ENCODE measurements at regions not wholly inside any gene's neighbourhood (a gene's known extent, or its start where the extent isn't known, plus 50 kb on each side); places are given as distances from the start of the nearest gene placed in this dataset.

DNA sequence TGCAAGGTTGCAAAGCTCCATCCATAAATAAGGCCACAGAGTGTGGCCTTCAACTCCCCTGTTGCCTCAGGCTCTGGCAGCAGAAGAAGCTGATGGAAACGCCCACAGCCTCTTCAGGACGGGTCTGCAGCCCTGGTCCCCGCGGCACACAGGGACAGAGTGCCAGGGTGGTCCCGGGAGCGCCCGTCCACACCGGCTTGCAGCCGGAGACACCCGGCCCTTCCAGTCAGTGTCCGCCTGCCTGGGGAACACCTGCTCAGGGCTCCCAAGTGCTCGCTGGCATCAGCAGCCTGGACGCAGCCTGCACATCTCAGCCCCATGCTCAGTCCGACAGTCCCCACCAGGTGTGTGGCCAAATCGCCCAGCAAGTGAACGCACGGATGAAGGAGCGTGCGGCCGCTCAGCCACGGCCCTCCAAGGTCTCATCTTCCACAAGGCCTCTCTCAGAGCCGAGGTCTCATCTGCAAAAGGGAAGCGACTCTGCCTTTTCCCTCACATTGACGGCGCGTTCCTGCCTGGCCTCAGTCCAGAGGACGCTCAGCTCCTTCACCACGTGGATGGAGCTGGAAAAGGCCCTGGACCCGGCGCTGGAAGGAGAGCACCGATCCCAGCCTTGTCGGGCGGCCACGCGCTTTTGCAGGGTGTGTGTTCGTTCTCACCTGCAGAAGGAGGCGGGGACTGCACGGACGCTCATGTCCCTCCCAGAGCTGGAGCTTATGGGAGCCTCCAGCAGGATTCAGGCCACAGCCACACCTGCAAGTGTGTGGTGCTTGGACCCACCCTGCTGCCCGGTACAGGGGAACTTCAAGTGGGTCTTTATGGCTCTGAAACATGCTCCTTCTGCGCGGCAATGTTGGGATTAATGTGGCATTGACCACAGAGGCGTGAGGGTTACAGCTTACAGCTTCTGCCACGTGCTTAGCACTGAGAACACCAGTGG is 180.4 kb downstream of the DLL1 start:
- DNase-seq: no peak

DNA sequence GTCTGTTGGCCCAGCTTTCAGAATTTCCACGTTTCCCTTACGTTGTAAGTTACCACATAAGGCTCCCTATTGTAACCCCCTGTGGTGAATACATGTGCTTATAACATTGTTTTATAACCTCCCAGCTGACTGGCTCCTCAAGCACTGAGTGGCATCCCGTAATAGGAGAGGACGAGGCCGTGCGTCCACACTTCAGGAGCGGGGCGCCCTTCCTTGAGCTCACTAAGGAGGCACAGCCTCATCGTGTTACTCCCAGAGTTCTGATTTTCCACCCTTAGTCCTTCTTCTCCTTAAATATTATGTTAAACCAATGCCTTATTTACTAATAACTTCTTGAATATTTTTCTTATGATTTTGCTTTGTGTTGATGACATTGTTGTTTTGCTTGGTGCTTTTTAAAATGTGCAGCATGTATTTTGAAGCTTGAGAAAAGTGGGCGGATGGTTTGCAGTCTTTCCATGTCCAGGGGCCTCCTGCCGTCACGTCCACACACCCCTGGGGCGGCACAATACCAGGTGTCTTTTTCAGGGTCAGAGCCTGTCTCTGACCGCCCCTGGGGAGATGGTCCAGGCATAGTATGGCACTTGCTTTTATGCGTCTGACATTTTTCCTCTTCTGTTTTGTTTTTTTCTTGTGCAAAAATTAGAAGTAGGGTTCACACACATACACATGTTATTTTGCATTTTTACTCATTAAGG is 181.8 kb downstream of the DLL1 start:
- DNase-seq: no peak

DNA sequence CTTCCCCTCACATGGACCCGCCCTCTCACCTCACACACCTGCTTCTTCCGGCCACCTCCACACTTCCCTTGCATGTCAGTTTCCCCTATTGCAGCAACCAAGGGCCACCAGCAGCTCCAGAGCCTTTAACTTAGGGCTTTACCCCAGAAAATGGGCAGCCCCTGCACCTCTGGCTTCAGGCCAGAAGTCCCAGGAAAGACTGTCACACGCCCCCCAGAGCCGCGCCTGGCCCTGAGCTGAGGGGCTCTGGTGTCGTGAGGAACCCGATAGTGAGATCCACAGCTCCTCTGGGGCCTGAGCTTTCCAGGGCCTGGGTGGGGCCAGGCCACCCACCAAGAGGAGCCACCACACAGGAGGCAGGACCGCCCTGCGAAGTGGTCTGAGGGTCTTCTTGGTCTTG is 182.4 kb downstream of the DLL1 start:
- DNase-seq: no peak

DNA sequence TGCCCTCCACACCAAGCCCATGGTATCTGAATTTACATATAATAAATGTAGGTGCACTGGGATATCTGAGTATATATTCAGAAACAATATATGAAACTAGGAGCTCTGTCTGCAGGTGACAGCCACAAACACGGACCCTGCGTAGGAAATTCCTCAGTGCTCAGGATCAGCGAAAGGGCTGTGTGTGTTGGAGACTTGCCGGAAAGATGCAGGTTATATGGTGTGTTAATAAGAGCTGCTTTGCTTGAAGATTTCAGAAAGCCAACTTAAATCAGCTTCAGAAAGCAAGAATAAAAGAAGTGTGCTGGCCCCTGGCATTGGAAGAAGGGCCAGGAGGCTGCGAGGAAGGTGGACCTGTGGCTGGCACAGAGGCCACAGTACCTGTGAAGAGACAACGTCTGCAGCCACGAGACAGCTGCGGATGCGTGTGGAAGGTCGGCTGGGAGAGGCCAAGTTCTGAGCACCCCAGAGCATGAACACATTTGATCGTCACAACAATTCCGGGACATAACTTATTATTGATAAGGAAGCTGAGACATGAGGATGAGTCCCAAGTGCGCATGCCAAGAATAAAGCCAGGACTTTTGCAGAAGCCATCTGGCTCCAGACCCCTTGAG is 183.2 kb downstream of the DLL1 start:
- no peak for DNase-seq

DNA sequence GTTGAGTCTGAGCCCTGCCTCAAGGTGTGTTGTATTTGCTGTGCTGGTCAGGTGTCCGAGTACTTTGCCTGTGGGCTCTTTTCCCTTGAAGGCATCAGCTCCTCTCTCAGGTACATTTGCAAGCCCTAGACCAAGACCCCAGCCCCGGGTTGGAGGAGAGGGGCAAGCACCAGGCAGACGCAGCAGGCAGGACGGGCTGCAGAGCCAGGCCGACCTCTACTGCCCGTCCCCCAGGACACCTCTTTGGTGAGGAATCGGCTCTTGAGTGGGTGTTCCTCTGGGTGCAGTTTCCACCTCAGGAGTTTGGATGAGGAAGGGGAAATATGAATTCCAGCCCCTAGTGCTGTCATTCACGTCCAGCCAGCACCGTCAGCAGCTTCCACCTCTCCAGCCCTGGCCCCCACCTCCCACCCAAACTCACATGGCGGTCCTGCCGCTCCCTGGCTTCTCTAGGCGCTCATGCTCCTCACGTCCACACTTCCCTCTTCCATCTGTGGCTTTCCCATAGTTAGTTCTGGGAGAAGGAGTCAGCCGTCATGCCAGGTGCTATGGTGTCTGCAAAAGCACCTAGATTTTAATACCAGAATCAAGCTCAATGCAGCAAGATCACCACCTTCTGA is 183.9 kb downstream of the DLL1 start:
- no peak for DNase-seq

DNA sequence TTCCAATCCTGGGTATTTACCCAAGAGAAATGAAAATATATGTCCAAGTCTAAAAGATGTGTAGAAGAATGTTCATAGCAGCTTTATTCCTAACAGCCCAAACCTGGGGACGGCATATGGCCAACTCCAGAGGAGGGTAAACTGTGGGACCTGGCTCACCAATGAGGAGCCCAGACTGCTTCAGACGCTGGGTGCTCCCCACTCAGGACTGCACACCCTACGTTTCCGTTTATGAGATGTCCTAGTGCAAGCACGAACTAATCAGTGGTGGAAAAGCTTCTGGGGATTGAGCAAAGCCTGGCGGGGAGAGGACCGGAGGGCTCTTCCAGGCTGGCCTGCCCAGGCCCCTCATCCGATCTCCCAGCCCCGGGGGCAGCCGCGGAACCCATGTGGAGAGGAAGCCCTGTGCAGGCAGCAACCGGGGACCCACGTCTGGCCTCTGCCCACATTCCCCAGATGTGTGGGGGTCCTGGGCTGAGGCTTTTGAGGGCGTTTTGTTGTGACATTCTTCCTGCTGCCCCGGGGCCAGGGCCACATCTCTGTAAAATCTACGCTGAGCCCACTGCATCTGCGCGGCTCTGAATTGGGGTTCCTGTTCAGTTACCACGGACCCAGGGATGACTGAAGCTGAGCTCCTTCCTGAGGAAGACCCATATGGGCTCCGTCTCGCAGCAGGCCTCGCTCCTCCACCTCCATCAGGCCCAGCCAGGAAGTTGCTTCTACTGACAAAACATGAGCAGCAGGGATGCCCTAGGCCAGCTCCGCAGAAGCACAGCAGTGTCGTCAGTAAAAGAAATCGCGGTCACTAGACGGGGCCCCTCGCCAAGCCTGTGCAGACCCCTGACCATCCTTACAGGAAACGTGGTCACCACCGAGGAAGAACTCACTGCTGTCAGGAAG is 188.0 kb downstream of the DLL1 start:
- DNase-seq: peak in 1 of 5 experiments; percentile 20

DNA sequence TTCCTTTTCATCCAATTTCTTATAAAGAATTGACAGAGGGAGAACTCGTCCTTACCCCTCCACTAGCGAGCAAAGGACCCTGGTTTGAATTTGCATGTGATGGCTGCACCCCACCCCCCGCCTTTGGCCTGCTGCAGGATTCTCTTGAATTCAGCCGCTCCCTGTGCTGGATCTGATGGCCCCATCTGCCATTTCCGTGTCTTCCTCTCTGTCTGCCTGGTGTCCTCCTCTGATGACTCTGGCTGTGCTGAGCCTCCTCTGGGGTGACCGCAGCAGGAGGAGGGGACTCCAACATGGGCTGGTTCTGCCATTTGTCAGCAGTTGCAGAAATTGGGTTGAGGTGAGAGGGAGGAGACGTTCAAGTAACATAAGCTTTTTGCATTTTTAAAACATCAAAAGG is 188.8 kb downstream of the DLL1 start:
- DNase-seq: no peak

DNA sequence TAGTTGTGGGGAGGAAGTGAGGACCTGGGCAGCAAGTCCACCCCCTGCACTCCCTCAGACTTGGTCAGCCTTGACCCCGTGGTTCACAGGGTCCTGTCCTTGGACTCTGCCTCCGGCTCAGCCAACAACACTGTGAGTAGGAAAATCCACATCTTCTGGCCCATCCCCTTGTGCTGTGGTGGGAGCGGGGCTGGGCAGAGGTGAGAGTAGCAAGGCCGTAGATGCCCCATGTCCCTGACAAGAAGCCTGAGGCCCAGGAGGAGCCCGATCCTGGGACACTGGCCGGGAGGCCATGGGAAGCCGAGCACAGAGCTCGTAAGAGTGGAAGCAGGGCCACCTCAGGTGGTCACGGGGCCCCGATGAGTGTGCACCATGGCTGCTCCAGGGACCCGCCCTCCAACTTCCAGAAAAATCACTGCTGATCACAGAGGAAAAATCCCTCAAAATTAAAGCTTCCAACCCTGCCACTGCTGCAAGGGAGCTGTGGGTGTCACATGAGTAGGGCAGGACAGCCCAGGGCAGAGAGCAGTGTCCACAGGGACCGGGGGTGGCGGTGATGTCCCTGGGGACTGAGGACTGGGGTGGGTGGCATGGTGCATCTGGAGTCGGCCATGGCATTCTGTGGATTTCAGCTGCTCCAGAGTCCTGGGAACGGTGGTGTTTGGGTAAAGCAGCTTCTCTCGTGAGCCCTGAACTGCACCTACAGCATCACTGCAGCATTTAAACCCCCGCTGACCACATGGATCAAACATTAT is 189.4 kb downstream of the DLL1 start:
- no peak for DNase-seq

DNA sequence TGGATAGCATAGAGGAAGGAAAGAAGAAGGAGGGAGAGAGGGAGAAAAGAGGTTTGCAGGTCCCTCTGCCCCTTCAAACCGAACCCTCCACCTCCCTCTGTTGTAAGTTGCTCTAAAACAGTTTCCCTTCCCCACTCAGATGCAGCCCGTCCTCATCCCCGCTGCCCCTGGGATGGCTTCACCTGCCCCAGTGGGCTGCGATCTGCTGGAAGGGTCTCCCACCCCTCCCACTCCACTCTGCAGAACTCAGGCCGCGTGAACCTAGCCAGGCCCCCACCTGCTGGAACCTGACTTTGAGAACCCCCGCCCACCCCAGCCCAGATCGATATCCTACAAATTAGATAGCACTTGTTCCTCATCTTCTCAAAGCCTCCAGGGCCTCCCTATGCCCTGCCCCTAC is 190.8 kb downstream of the DLL1 start:
- DNase-seq: no peak

DNA sequence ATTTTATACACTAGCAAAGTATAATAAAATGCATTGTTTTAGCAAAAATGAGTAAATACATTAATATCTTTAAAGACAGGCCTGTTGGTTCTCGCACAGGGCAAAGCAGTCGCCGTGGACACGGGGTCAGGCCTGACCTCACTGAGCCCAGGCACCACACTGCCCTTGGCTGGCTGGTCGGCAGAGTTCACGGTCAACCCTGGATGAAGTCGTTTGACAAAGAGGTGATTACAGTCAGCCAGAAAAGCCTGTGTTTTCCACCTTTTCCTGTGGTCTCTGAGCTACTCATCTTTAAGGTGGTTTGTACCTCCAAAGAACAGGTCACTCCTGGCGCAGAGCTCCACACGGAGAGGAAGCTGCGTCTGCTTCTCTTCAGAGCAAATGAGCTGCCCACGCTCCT is 191.5 kb downstream of the DLL1 start:
- no peak for DNase-seq

DNA sequence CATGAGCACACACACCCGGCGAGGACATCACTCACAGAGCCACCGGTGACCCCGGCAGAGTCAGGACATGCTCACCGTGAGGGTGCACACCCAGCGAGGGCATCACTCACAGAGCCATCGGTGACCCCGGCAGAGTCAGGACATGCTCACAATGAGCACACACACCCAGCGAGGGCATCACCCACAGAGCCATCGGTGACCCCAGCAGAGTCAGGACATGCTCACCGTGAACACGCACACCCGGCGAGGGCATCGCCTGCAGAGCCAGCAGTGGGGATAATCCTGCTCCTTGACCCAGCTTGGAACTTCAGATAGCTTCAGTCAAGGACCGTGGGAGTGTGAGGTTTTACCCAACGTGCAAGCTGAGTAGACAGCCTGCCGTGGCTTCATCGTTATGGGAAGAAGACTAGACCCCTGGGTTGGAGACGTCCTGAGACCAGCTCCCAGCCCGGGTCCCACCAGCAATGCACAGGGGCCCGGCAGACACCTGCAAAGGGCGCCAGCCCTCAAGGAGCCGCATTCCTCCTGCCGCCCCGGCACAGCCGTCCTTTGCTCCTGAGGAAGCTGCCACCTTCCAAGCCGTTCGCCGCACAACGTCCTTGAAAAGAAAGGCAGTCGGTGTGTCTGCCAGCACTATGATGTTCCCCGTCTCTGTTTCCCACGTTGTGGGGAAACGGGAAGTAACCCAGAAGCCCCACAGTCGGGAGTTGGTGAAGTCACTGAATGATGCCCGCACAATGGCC is 192.3 kb downstream of the DLL1 start:
- no peak for DNase-seq

DNA sequence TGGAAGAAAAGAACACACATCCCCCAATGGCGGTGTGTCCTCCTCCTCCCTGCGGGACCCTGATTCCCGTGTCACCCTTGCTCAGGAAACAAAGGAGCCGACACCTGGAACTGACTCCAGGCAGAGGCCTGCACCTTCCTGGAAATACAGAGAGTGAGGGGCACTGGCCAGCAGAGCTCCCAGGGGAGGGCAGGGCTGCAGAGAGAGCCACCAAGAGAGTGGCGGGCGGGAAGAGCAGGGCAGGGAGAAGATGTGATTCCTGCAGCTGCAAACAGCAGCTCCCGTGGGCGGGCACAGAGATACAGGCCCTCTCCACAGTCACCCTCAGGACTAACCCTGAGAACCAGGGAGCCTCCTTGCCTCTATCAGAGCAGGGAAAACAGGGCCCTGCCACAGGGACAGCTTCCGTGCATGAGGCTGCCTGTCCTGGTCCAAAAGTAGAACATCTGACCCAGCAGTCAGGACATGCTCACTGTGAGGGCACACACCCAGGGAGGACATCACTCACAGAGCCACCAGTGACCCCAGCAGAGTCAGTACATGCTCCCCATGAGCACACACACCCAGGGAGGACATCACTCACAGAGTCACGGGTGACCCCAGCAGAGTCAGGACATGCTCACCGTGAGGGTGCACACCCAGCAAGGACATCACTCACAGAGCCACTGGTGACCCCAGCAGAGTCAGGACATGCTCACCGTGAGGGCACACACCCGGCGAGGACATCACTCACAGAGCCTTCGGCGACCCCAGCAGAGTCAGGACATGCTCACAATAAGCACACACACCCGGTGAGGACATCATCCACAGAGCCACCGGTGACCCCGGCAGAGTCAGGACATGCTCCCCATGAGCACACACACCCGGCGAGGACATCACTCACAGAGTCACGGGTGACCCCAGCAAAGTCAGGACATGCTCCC is 193.1 kb downstream of the DLL1 start:
- DNase-seq: no peak

DNA sequence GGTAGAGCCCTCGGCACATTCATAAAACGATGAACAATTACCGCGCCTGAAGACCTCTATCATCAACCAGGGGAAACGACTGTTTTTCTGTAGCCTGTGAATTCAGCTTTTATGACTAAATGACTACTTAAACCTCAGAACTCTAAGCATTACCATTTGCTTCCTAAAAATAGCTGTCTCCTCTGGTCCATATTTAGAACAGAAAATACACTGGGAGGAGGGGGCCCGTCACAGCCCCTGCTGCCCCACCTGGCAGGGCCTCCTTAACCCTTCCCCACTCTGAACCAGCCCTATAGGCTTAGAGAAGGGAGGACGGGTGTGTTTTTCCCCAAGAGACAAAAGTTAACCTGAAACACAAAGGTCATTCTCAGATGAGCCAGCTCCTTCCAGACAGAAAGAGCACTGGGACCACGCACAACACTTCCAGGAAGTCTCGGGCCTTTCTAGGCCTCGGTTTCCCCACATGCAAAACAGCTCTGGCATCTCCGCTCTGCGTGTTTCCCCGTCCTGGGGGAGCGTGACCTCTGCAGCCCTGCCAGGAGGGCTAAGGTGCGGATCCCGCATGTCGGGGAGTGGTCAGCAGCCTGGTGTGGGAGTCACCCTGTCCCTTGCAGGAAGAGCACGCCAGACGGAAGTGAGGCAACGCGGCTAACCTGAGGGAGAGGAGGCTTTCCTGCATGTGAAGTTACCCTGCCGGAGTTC is 193.9 kb downstream of the DLL1 start:
- DNase-seq: no peak

DNA sequence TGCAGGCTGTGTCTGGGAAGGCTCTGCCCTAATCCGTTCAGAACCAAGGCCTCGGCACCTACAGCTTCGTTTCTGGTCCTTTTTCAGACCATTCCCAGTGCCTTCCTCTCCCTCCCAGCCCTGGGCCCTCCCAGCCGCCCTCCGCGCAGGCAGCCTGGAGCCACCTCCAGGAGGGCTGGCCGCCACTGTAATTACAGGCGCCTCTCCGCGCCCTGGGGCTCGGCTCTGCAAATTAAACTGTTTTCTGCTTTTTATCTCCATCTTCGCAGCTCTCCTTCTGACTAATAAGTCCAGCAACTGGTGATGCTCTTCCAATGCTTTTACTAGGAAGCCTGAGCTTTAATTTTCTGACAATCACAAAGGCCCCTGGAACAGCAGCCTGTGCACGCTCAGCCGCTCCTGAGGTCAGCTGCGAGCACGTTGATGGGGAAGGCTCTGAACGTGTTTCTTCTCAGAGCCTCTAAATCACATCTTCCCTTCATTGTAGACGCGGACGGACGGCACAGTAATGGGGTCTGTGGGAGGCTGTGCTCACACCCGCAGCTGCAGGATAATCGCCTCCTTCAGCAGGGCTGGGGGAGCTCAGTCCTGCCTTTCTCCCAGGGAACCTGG is 194.6 kb downstream of the DLL1 start:
- DNase-seq: no peak

DNA sequence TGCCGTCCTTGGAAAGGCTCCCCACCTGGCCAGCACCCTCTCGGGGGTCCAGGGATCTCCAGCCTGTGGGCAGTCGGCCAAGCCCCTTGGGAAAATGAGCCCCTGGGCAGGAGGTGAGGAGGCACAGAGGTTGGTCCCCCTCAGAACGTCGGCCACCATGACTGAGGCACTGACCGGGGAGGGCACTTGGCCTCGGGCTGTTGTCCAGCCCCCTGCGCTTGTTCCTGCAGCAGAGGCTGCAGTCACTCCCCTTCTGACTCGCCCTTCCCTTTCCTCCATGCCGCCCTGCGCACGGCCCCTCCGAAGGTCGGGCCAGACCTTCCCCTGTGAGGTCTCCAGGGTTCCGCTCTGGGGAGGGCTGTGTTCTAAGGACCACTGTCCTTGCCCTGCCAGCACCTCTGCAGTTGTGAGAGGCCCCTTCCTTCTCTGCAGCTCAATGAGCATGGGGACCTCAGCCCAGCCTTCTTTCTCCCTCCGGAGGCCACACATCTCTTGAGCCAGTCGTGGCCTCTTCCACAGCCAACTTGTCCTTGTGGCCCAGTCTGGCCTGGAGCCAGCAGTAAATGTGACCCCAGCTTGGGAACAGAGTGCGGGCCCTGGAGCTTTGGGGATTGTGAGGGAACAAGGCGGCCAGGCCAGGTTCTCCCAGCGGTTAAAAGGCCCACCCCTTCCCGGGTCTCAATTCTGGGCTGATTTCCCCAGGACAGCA is 195.5 kb downstream of the DLL1 start:
- no peak for DNase-seq

DNA sequence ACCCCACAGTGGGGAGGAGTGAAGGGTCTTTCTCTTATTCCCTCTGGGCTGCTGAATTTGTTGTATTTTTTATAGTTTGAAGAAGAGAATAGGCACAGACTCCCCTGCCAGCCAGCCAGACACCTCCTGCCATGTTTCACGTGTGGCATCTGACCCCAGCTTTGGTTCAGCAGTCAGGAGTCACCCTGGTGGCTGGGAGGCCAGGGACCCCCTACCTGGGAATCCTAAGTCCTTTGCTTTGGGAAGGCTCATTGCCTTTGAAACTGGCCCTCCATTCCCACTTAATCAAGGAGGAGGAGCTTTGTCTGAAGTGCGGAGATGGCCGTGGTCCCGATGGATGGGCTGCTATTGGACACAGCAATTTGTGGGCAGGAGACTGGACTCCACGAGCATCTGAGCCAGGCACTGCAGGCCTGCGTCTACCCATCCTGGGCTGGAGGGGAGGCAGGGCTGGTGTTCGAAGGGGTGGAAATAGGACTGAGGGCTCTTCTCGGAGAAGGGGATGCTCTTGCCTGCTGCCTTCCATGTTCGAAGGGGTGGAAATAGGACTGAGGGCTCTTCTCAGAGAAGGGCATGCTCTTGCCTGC is 196.1 kb downstream of the DLL1 start:
- DNase-seq: no peak
